B cell (primary cell): ENCODE measurements at regions not wholly inside any gene's neighbourhood (a gene's known extent, or its start where the extent isn't known, plus 50 kb on each side); places are given as distances from the start of the nearest gene placed in this dataset.

Experiments used
- ATAC-seq: fragments of 200-7000 bp; cut with Tn5 transposase; one replicate; pipeline ENCODE4 v1.10.0; 2021; ENCODE audit warnings: low read depth, mild to moderate bottlenecking, moderate number of reproducible peaks, moderate library complexity
- CTCF ChIA-PET: fragments of 350-600 bp; sonication (Branson Sonifier 250); formaldehyde crosslinking; loops from one replicate; lab custom pipeline; 2021; ENCODE audit warnings: antibody characterized with exemption, inconsistent platforms; lab: Charles Lee
- POLR2A ChIA-PET: fragments of 350-600 bp; sonication (Branson Sonifier 250); formaldehyde crosslinking; loops from one replicate; lab custom pipeline; 2021; ENCODE audit warnings: antibody characterized with exemption; lab: Charles Lee
- DNase-seq: peaks from one replicate; pipeline ENCODE4 v3.0.0; 2013
- H2AFZ ChIP-seq: 2 replicates; pipeline ENCODE4 v1.6.1; 2012; ENCODE audit warnings: mild to moderate bottlenecking, low read depth, low read length; ENCODE audit not compliant: insufficient read depth, poor library complexity, severe bottlenecking
- H3K27ac ChIP-seq, 2 donors: 1 replicate in 1 of 2; 2 replicates in 1 of 2; pipeline ENCODE4 v1.5.1; 2012 to 2013; ENCODE audit warnings: low read length in 2 of 2, mild to moderate bottlenecking in 2 of 2, moderate library complexity in 1 of 2
- H3K27me3 ChIP-seq, 4 experiments: fragments of 200-600 bp in 1 of 4; sonication (generic) in 1 of 4; replicated peaks in 1 of 4; 1 replicate in 2 of 4; 2 replicates in 2 of 4; pipeline versions ENCODE4 v1.6.1 to v1.7.0; 2013 to 2016; ENCODE audit warnings: low read length in 3 of 4, mild to moderate bottlenecking in 2 of 4, mixed read lengths in 1 of 4, moderate library complexity in 1 of 4; ENCODE audit not compliant: insufficient read depth in 4 of 4, control insufficient read depth in 3 of 4; ENCODE audit errors: control extremely low read depth in 1 of 4
- H3K36me3 ChIP-seq, 2 experiments: replicated peaks in 1 of 2; 1 replicate in 1 of 2; 2 replicates in 1 of 2; pipeline versions ENCODE4 v1.6.1 to v1.7.1; 2013; ENCODE audit warnings: low read length in 1 of 2; ENCODE audit not compliant: insufficient read depth in 2 of 2, control insufficient read depth in 1 of 2; ENCODE audit errors: control extremely low read depth in 1 of 2, extremely low read depth in 1 of 2
- H3K4me1 ChIP-seq, 2 donors: fragments of 200-600 bp in 1 of 2; sonication (generic) in 1 of 2; 1 replicate in 1 of 2; 2 replicates in 1 of 2; pipeline versions ENCODE4 v1.5.1 to v1.6.1; 2013 to 2017; ENCODE audit warnings: low read length in 2 of 2; ENCODE audit not compliant: control insufficient read depth in 2 of 2, insufficient read depth in 2 of 2
- H3K4me2 ChIP-seq: replicated peaks from 2 replicates; pipeline ENCODE3; 2012; ENCODE audit warnings: mild to moderate bottlenecking, low read depth, low read length; ENCODE audit not compliant: poor library complexity, severe bottlenecking
- H3K4me3 ChIP-seq, 5 experiments: fragments of 200-600 bp in 1 of 5; sonication (generic) in 1 of 5; 1 replicate in 3 of 5; 2 replicates in 2 of 5; pipeline versions ENCODE4 v1.5.1 to v1.7.0; 2011 to 2016; ENCODE audit warnings: low read length in 4 of 5, mild to moderate bottlenecking in 4 of 5, low read depth in 2 of 5, control low read depth in 1 of 5, moderate library complexity in 1 of 5; ENCODE audit not compliant: insufficient read depth in 1 of 5; ENCODE audit errors: control extremely low read depth in 1 of 5, extremely low read depth in 1 of 5
- H3K79me2 ChIP-seq: fragments of 200-600 bp; sonication (generic); one replicate; pipeline ENCODE4 v1.6.0; 2016; ENCODE audit warnings: low read length; ENCODE audit not compliant: control insufficient read depth, insufficient read depth
- H3K9ac ChIP-seq: fragments of 200-600 bp; sonication (generic); 2 replicates; pipeline ENCODE4 v1.6.1; 2017; ENCODE audit warnings: mild to moderate bottlenecking, low read length, moderate library complexity
- H3K9me3 ChIP-seq, 3 donors: one replicate each; pipeline versions ENCODE4 v1.6.1 to v1.7.1; 2013; ENCODE audit warnings: low read length in 2 of 3; ENCODE audit not compliant: control insufficient read depth in 2 of 3, insufficient read depth in 1 of 3; ENCODE audit errors: control extremely low read depth in 1 of 3
- H4K20me1 ChIP-seq: 2 replicates; pipeline ENCODE4 v1.6.0; 2012; ENCODE audit warnings: mild to moderate bottlenecking, low read length; ENCODE audit not compliant: insufficient read depth, control insufficient read depth, poor library complexity, severe bottlenecking
- H3K27ac Mint-ChIP-seq: one replicate; pipeline ENCODE4 v1.8.0; 2021; ENCODE audit warnings: mixed read lengths
- H3K27me3 Mint-ChIP-seq: one replicate; pipeline ENCODE4 v1.8.0; 2021; ENCODE audit warnings: mixed read lengths
- H3K4me1 Mint-ChIP-seq: one replicate; pipeline ENCODE4 v1.8.0; 2021; ENCODE audit warnings: mixed read lengths
- H3K4me3 Mint-ChIP-seq: one replicate; pipeline ENCODE4 v1.8.0; 2021; ENCODE audit warnings: mixed read lengths
- H3K9me3 Mint-ChIP-seq: one replicate; pipeline ENCODE4 v1.8.0; 2022; ENCODE audit warnings: mixed read lengths; ENCODE audit not compliant: insufficient read depth
- CTCF ChIP-seq: fragments of 200-600 bp; IDR thresholded peaks from one replicate; pipeline ENCODE4 v1.8.0; 2022; ENCODE audit warnings: antibody characterized with exemption, mild to moderate bottlenecking
- EZH2 ChIP-seq: IDR thresholded peaks from 2 replicates; pipeline ENCODE4 v1.6.1; 2012; ENCODE audit warnings: borderline replicate concordance, low read depth, mild to moderate bottlenecking, moderate library complexity, low read length; ENCODE audit not compliant: insufficient read depth, poor library complexity, severe bottlenecking
- WGBS: methylation state at CpG from one replicate; pipeline ENCODE4 v1.1.5; 2013; ENCODE audit warnings: missing lambda C conversion rate; ENCODE audit not compliant: insufficient coverage; 5-methylcytosine and 5-hydroxymethylcytosine counted together
- intact Hi-C: fragments of 100-400 bp; cut with micrococcal nuclease; formaldehyde crosslinking; loops from one replicate; pipeline ENCODE4 v1.10.0; 2022

- no peak overlapping the region for H2AFZ ChIP-seq
- Mint-ChIP-seq H3K9me3 (peaks cover 8% of the 10 kb centered on the region), H3K4me1 (no peaks in the 10 kb centered on the region), H3K4me3 (no peak overlapping the region), H3K27ac (no peak overlapping the region), H3K27me3 (no peaks in the 10 kb centered on the region)
- no peak for TF ChIP-seq EZH2
- TF ChIP-seq CTCF = no peak
- DNase-seq (no peak), ATAC-seq (no peak)
- H3K4me2 ChIP-seq = no peak overlapping the region
- intact Hi-C loops = no loop called here
- H3K9me3 ChIP-seq = peaks cover 0 to 37% (median 0%) of the 10 kb centered on the region in 3 donors
- no peak overlapping the region for H3K9ac ChIP-seq
- no peaks in the 10 kb centered on the region for H3K36me3 ChIP-seq
- H3K27ac ChIP-seq = no peak overlapping the region
- no peak overlapping the region for H3K4me3 ChIP-seq
- CTCF ChIA-PET = no interaction called here
- no peaks in the 10 kb centered on the region for H3K79me2 ChIP-seq
- no peaks in the 10 kb centered on the region for H3K27me3 ChIP-seq
- 93% methylated on average over 5 of the region's 8 CpGs for WGBS
- POLR2A ChIA-PET = no interaction called here
- H3K4me1 ChIP-seq = no peaks in the 10 kb centered on the region
- no peaks in the 10 kb centered on the region for H4K20me1 ChIP-seq
Observed at GRCh38 chr18:78129260-78129659, 850.4 kb upstream of the SALL3 start.

DNA sequence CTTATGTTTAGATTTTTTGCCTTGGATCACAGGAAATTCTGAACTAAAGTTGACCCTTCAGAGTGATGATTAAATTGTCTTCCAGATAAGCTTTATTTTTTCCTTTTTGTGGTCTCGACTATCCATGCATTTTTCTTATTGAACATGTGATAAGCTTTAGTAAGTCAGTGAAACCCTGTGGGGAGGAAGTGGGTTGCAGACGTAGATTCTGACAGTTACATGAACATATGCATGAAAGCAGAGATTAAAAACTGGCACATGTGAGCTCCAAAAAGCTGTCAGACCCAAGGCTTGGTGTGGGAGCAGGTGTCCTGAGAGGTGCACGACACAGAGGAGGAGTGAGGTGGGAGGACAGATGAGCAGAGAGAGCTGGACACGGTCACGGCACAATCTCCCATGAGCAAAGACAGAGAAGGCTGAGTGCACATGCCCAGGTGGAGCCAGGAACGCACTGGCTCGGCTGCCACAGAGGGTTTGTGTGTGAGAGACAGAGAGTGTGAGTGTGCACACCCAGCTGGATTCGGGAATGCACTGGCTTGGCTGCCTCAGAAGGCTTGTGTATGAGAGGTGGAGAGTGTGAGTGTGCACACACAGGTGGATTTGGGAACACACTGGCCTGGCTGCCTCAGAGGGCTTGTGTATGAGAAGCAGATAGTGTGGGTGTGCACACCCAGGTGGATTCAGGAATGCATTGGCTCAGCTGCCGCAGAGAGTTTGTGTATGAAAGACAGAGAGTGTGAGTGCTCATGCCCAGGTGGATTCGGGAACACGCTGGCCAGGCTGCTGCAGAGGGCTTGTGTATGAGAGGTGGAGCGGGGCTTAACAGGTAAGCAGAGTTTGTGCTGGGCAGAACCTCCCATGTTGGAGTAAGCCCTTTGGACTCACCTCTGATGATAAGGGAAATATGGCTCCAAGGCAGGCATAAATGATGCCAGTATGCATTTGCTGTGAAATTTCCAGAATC is 849.1 kb upstream of the SALL3 start:
- Histone ChIP-seq H3K27ac (no peak overlapping the region), H4K20me1 (no peaks in the 10 kb centered on the region), H3K4me2 (no peak overlapping the region), H3K4me1 (no peaks in the 10 kb centered on the region), H3K4me3 (no peak overlapping the region), H3K9ac (no peak overlapping the region), H3K36me3 (no peaks in the 10 kb centered on the region), H3K79me2 (no peaks in the 10 kb centered on the region), H3K27me3 (no peaks in the 10 kb centered on the region), H2AFZ (no peak overlapping the region), H3K9me3 (peaks cover 0 to 27% (median 0%) of the 10 kb centered on the region in 3 donors)
- H3K9me3 Mint-ChIP-seq = peaks cover 7% of the 10 kb centered on the region
- intact Hi-C loops = no loop called here
- ATAC-seq (no peak), DNase-seq (no peak)
- ChIA-PET CTCF (no interaction called here), POLR2A (no interaction called here)
- no peak overlapping the region for H3K27ac Mint-ChIP-seq
- no peaks in the 10 kb centered on the region for H3K4me1 Mint-ChIP-seq
- no peak overlapping the region for H3K4me3 Mint-ChIP-seq
- TF ChIP-seq EZH2 (no peak), CTCF (no peak)
- 80% methylated on average over 12 of the region's 12 CpGs for WGBS
- H3K27me3 Mint-ChIP-seq = no peaks in the 10 kb centered on the region
